AG10803 (cell line): ENCODE measurements at regions not wholly inside any gene's neighbourhood (a gene's known extent, or its start where the extent isn't known, plus 50 kb on each side); places are given as distances from the start of the nearest gene placed in this dataset.

Source experiments
- DNase-seq: peaks from one replicate; pipeline ENCODE4 v3.0.0; 2010; ENCODE audit warnings: low read depth
- H3K4me3 ChIP-seq: 2 replicates; pipeline ENCODE4 v1.5.1; 2011; ENCODE audit warnings: mild to moderate bottlenecking, low read length, control low read depth
- TF ChIP-seq, protein P1 (sequence below): conservative IDR thresholded peaks from 2 replicates; pipeline ENCODE4 v1.5.1; 2011; ENCODE audit warnings: mild to moderate bottlenecking, low read length, control low read depth, inconsistent platforms

DNA sequence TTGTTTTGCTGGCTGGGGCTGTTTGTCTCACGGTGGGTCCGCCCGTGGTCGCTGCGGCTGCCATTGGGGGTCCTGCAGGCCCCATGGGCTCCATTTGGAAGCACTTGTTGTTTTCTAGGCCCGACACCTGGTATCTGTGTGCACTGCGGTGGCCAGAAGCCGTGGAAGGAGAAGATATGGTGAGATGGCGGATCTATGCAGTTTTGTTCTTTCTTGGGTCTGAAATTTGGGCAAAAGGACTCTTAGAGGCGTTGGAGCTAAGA lies 109.5 kb upstream of the SHH start:
- H3K4me3 ChIP-seq, result no peak overlapping the region
- DNase-seq, result no peak
- TF ChIP-seq, protein P1, sequence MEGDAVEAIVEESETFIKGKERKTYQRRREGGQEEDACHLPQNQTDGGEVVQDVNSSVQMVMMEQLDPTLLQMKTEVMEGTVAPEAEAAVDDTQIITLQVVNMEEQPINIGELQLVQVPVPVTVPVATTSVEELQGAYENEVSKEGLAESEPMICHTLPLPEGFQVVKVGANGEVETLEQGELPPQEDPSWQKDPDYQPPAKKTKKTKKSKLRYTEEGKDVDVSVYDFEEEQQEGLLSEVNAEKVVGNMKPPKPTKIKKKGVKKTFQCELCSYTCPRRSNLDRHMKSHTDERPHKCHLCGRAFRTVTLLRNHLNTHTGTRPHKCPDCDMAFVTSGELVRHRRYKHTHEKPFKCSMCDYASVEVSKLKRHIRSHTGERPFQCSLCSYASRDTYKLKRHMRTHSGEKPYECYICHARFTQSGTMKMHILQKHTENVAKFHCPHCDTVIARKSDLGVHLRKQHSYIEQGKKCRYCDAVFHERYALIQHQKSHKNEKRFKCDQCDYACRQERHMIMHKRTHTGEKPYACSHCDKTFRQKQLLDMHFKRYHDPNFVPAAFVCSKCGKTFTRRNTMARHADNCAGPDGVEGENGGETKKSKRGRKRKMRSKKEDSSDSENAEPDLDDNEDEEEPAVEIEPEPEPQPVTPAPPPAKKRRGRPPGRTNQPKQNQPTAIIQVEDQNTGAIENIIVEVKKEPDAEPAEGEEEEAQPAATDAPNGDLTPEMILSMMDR, result no peak

DNA sequence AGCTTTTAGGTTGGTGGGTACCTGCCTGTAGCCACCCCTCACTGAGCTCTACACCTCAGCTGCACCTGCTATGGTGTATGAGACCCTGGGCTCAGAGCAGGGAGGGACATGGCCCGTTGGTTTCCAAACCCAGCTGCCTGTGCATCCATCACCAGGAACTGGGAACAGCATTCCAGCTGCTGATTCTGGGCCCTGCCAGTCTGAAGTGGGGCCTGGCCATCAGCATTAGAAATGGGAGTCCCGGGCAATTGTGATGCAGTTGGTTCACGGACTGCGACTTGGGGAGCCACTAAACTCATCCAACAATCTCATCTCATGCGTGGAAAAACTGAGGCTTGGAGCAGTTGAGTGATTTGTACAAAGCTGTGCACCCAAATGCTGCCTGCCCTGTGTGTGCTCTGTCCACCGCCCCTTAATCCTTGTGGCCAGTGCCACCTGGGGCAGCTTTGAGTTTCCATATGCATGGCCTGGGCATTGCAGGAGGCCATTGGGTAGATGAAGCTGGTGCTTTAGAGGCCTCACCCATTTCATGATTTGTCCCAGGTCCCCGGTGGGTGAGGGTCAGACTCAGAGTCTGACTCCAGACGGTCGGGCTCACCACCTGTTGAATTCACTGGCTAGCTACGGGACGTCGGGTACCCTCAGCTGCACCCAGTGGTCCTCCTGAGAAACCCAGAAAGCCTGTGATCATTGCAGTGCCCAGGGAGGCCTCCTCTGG lies 109.0 kb upstream of the SHH start:
- DNase-seq, result no peak
- H3K4me3 ChIP-seq, result no peak overlapping the region
- TF ChIP-seq, protein P1, result no peak

DNA sequence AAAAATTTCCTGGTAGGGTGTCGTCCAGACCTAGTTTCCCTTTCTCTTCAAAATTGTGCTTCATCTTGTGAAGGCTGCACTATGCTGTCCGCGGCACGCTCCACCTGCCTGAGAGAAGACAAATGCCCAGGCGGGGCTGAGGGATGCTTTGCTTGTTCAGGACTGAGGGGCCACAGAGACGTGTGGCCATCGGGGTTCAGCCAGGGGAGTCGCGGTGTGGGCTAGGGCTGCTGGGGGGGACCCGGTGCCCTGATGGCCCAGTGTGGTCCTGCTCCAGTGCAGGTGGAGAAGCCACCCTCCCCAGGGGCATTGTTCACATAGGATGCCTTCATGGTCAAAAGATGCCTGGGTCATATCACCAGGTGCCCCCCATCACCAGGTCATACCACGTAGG lies 107.8 kb upstream of the SHH start:
- DNase-seq, result no peak
- H3K4me3 ChIP-seq, result no peak overlapping the region
- TF ChIP-seq, protein P1, result no peak

DNA sequence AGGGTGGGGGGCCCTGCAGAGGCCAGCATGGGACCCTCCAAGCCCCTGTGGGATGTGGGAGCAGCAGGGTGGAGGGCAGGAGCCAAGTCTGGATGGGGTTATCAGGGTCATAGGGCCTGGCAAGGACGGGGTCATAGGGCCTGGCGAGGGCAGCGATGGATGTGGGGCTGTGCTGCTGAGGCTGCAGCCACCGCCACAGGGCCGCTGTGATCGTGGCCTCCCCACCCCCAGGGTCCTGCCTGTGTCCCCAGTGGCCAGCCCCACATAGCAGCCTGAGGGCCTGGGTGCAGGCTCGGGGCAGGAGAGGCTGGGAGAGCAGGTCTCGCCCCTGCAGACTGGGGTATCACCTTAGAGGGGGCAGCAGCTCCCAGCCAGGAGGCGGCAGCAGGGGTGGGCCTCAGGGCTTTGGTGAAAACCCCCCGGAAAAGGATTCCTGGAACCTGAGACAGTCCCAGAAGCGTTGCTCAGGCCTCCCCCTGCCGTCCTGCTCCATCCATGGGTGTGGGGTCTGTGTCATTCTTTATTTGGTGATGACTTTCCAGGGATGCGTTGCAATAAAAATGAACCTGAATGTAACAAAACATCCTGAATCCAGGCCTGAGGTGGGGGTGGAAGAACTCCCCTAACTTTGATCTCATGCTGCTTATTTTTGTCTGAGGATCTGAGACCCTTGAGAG lies 107.3 kb upstream of the SHH start:
- DNase-seq, result no peak
- no peak overlapping the region for H3K4me3 ChIP-seq
- TF ChIP-seq, protein P1, result no peak

DNA sequence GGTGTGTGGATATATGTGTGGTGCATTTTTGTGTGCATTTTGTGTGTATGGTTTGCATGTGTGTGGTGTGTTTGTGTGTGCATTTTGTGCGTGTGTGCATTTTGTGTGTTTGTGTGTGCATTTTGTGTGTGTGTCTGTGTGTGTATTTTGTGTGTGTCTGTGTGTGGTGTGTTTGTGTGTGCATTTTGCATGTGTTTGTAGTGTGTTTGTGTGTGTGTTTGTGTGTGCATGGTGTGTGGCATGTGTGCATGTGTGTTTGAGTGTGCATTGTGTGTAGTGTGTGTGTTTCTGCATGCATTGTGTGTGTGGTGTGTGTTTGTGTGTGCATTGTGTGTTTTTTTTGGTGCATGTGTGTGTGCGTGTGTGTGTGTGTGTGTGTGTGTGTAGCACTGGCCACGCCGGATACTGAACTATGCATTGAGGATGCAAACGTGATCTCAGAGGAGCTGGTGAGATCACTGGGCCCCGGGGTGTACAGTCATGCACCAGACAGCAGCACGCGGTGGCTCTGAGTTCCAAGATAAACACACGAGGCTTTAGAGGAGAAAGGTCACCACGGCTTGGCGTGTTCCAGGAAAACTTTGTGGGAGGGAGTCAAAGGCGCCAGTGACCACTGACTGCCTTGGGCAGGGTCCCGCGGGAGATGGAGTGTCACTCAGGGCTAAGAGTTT lies 106.6 kb upstream of the SHH start:
- TF ChIP-seq, protein P1, result no peak
- DNase-seq, result no peak

DNA sequence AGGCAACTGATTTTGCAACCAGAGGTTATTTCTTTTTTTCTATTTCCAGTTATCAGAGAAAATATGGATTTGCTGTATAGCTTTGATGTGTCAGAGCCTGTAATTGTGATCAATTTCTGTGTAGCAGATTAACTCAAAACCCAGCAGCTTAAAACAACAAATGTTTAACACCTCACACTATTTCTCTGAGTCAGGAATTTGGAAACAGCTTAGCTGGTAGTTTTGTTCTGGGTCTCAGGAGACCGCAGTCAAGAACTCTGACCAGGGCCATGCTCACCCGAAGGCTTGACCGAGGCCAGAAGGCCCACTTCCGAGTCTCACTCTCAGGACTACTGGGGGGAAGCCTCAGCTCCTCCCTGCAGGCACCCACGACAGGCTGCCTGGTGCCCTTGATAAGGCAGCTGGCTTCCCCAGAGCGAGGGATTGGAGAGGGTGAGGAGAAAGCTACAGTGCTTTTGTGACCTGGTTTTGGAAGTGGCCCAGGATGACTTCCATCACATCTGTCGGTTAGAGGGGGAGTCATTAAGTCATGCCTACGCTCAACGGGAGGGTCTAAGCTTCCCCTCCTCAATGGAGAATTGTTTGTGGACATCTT lies 105.7 kb upstream of the SHH start:
- TF ChIP-seq, protein P1, result no peak
- H3K4me3 ChIP-seq, result no peak overlapping the region
- no peak for DNase-seq

More for the DNA sequence above, 106.6 kb upstream of the SHH start:
- H3K4me3 ChIP-seq, result no peak overlapping the region
